ENCODE measurements at regions not wholly inside any gene's neighbourhood (a gene's known extent, or its start where the extent isn't known, plus 50 kb on each side); places are given as distances from the start of the nearest gene placed in this dataset.

- no peak for TF ChIP-seq CTCF (IDR thresholded peaks at IDR 0.05; ENCODE audit: insufficient read depth, low read length, missing control alignments)
- ChIA-PET CTCF (interaction anchor here (0.9 to 1.6 kb wide), 5 partner anchors 59 to 228 kb away, joined by 3 to 6 read pairs (median 4); no protein-coding TSS in a partner anchor), POLR2A (no interaction called here)
- no peak for DNase-seq (ENCODE audit: low read depth, low spot score)
- no peak overlapping the region for H3K4me3 ChIP-seq (ENCODE audit: low read depth, low read length)
Observed at GRCh38 chr1:209430821-209431259, 152.7 kb upstream of the CAMK1G start.

DNA sequence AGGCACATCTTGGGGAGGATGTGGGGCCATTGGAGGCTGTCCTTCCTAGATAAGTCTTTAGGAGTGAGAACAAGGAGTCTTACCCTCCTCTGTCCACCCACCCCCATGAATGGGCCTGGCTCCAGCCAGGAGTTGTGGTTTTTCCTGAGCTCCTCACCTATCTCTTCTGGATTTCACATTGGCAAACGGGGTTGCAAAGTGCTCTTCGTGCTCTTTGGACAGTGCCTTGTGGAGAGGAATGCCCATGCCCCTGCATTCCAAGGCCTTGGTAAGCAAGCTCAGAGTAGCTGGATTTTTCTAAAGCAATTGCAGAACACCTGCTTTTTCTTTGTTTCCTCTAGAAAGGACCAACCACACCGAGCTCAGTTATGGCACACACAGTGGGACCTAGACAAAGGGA, 152.1 kb upstream of the CAMK1G start:
- no peak overlapping the region for H3K4me3 ChIP-seq (ENCODE audit: low read depth, low read length)
- ChIA-PET CTCF (interaction anchor here (0.9 to 1.6 kb wide), 4 partner anchors 58 to 224 kb away, joined by 3 to 6 read pairs (median 5); no protein-coding TSS in a partner anchor), POLR2A (no interaction called here)
- TF ChIP-seq CTCF (IDR thresholded peaks at IDR 0.05; ENCODE audit: insufficient read depth, low read length, missing control alignments), result no peak
- DNase-seq (ENCODE audit: low read depth, low spot score), result no peak

- TF ChIP-seq CTCF (IDR thresholded peaks at IDR 0.05; ENCODE audit: insufficient read depth, low read length, missing control alignments), result no peak
- ChIA-PET POLR2A (no interaction called here), CTCF (interaction anchor here (0.9 to 1.6 kb wide), 4 partner anchors 58 to 225 kb away, joined by 3 to 6 read pairs (median 5); no protein-coding TSS in a partner anchor)
- DNase-seq (ENCODE audit: low read depth, low spot score), result no peak
- H3K4me3 ChIP-seq (ENCODE audit: low read depth, low read length), result no peak overlapping the region
Observed at GRCh38 chr1:209431813-209432442, 151.6 kb upstream of the CAMK1G start.

DNA sequence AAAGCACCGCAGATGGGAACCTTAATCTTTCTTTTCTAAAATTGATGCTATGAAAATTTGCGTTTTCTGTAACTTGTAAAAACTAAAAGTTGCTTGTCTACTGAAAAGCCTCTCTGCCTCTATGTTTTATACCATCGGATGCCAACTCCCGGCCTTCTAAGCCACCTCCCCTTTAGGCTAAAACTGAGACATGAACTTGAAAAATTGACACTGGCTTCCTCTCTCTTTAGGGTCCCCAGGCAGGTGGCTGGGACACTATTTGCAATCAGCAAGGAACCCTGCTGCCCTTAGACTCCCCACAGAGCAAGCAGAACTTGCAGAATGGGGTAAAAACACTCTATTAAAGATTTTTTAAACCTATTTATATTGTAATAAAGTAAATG, 151.1 kb upstream of the CAMK1G start:
- no peak for DNase-seq (ENCODE audit: low read depth, low spot score)
- TF ChIP-seq CTCF (IDR thresholded peaks at IDR 0.05; ENCODE audit: insufficient read depth, low read length, missing control alignments), result no peak
- H3K4me3 ChIP-seq (ENCODE audit: low read depth, low read length), result no peak overlapping the region
- ChIA-PET POLR2A (no interaction called here), CTCF (interaction anchor here (1.3 to 7.5 kb wide), 3 partner anchors 79 to 225 kb away, joined by 6 to 62 read pairs (median 6); no protein-coding TSS in a partner anchor)

GRCh38 chr1:209433649-209434031, 149.9 kb upstream of the CAMK1G start:
- DNase-seq (ENCODE audit: low read depth, low spot score), result no peak
- no peak overlapping the region for H3K4me3 ChIP-seq (ENCODE audit: low read depth, low read length)
- ChIA-PET CTCF (interaction anchor here (1.0 to 7.5 kb wide), 6 partner anchors 22 to 231 kb away, joined by 4 to 68 read pairs (median 28); no protein-coding TSS in a partner anchor), POLR2A (no interaction called here)
- no peak for TF ChIP-seq CTCF (IDR thresholded peaks at IDR 0.05; ENCODE audit: insufficient read depth, low read length, missing control alignments)

DNA sequence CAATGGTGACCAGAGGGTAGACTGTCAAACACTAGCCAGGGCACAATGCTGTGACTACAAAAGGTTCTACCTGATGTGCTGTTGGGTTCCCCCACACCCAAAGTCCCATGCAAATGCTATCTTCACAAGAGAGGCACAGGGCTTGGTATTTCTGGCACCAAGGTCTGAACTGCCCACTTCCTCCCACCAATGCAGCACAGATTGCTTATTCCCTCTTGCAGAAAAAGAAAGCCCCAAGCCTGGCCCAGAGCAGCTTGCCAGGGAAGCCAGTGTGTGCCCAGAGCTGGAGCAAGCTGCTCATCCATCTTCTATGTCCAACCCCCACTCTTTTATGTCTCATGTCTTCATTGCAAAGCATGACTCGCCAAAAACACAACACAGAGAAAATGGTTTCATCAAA, 149.4 kb upstream of the CAMK1G start:
- DNase-seq (ENCODE audit: low read depth, low spot score), result no peak
- no peak for TF ChIP-seq CTCF (IDR thresholded peaks at IDR 0.05; ENCODE audit: insufficient read depth, low read length, missing control alignments)
- H3K4me3 ChIP-seq (ENCODE audit: low read depth, low read length), result no peak overlapping the region
- ChIA-PET POLR2A (no interaction called here), CTCF (interaction anchor here (1.3 to 7.5 kb wide), 11 partner anchors 10 to 232 kb away, joined by 4 to 68 read pairs (median 20); no protein-coding TSS in a partner anchor)

Data from AG04449 (cell line).